ENCODE measurements at regions not wholly inside any gene's neighbourhood (a gene's known extent, or its start where the extent isn't known, plus 50 kb on each side); places are given as distances from the start of the nearest gene placed in this dataset.

DNA sequence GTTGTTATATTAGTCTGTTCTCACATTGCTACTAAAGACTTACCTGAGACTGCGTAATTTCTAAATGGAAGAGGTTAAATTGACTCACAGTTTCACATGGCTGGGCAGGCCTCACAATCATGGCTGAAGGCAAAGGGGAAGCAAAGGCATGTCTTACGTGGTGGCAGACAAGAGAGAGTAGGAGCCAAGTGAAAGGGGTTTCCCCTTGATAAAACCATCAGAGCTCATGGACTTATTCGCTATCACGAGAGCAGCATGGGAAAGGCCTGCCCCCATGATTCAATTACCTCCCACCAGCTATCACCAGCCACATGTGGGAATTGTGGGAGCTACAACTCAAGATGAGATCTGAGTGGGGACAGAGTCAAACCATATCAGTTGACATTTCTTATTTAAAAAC, 374.5 kb upstream of the RORB start:
- TF ChIP-seq TAF1 (IDR thresholded peaks at IDR 0.05; ENCODE audit: borderline replicate concordance, insufficient read depth, low read length) = no peak
- TF ChIP-seq, protein P1, sequence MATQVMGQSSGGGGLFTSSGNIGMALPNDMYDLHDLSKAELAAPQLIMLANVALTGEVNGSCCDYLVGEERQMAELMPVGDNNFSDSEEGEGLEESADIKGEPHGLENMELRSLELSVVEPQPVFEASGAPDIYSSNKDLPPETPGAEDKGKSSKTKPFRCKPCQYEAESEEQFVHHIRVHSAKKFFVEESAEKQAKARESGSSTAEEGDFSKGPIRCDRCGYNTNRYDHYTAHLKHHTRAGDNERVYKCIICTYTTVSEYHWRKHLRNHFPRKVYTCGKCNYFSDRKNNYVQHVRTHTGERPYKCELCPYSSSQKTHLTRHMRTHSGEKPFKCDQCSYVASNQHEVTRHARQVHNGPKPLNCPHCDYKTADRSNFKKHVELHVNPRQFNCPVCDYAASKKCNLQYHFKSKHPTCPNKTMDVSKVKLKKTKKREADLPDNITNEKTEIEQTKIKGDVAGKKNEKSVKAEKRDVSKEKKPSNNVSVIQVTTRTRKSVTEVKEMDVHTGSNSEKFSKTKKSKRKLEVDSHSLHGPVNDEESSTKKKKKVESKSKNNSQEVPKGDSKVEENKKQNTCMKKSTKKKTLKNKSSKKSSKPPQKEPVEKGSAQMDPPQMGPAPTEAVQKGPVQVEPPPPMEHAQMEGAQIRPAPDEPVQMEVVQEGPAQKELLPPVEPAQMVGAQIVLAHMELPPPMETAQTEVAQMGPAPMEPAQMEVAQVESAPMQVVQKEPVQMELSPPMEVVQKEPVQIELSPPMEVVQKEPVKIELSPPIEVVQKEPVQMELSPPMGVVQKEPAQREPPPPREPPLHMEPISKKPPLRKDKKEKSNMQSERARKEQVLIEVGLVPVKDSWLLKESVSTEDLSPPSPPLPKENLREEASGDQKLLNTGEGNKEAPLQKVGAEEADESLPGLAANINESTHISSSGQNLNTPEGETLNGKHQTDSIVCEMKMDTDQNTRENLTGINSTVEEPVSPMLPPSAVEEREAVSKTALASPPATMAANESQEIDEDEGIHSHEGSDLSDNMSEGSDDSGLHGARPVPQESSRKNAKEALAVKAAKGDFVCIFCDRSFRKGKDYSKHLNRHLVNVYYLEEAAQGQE (IDR thresholded peaks at IDR 0.05; ENCODE audit: insufficient read depth in 1 of 2, low read depth in 2 of 2, low read length in 2 of 2) = no peak
- TF ChIP-seq POLR2AphosphoS5 (IDR thresholded peaks at IDR 0.05; ENCODE audit: low read depth, low read length) = no peak
- TF ChIP-seq FOXP2 (optimal IDR thresholded peaks at IDR 0.05; ENCODE audit: borderline replicate concordance, extremely low read depth, extremely low read length, insufficient read depth) = no peak
- no peak for TF ChIP-seq SIN3A (IDR thresholded peaks at IDR 0.05; ENCODE audit: borderline replicate concordance, insufficient read depth, low read length)

DNA sequence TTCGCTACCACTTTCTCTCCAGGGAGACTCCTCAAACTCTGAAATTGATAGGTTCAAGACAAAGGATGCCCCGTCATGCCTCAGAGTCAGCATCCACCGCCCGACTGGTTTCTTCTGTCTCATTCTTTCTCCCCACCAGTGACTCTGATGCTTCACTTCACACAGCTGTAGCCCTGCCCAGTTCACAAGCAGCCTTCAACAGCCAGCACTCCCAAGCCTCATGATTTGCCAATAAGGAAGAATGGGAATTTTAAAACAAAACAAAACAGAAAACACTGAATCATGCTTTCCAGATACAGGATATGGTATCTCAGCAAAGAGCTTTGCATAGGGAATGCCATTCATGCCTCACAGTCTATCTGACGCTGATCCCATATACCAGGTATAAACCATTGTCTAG, 371.2 kb upstream of the RORB start:
- TF ChIP-seq, protein P1 (IDR thresholded peaks at IDR 0.05; ENCODE audit: insufficient read depth in 1 of 2, low read depth in 2 of 2, low read length in 2 of 2) = no peak
- no peak for TF ChIP-seq TAF1 (IDR thresholded peaks at IDR 0.05; ENCODE audit: borderline replicate concordance, insufficient read depth, low read length)
- TF ChIP-seq SIN3A (IDR thresholded peaks at IDR 0.05; ENCODE audit: borderline replicate concordance, insufficient read depth, low read length) = no peak
- TF ChIP-seq POLR2AphosphoS5 (IDR thresholded peaks at IDR 0.05; ENCODE audit: low read depth, low read length) = no peak
- no peak for TF ChIP-seq FOXP2 (optimal IDR thresholded peaks at IDR 0.05; ENCODE audit: borderline replicate concordance, extremely low read depth, extremely low read length, insufficient read depth)

DNA sequence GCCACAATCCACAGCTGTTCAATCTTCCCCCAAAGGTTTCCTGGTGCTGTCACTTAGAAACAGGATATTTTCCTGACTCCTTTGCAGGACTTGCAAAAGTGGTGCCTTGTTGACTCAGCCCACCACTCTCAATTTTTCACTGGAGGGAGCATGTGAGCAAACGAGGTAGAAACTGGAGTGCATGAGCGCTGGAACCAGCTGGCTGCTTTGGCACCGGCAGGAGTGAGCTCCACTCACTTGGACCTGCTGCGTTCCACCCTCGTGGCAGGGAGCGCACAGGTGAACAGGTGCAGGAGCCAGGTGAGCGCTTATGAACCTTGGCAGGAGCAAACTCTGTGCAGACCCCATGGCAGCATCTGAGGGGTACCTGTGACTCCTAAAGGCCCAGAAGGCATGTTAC, 364.1 kb upstream of the RORB start:
- TF ChIP-seq, protein P1 (IDR thresholded peaks at IDR 0.05; ENCODE audit: insufficient read depth in 1 of 2, low read depth in 2 of 2, low read length in 2 of 2) = no peak
- TF ChIP-seq FOXP2 (optimal IDR thresholded peaks at IDR 0.05; ENCODE audit: borderline replicate concordance, extremely low read depth, extremely low read length, insufficient read depth) (no peak), SIN3A (IDR thresholded peaks at IDR 0.05; ENCODE audit: borderline replicate concordance, insufficient read depth, low read length) (no peak), POLR2AphosphoS5 (IDR thresholded peaks at IDR 0.05; ENCODE audit: low read depth, low read length) (no peak), TAF1 (IDR thresholded peaks at IDR 0.05; ENCODE audit: borderline replicate concordance, insufficient read depth, low read length) (no peak)

DNA sequence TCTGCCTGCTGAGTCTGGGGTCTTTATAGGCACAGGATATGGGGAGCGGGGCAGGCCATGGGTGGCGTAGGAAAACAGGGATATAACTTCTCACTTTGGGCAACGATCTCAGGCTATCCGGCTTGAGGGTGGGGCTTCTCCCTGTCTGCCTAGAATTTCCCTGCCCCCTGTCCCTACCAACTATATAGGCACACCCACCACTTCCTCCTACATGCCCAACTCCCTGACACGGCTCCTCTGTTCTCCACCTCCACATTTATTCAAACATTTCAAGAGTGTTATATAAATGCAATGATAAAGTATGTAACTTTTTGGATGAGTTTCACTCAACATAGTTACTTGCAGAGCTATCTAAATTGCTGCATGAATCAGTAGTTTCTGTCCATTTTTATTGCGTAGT, 363.2 kb upstream of the RORB start:
- TF ChIP-seq POLR2AphosphoS5 (IDR thresholded peaks at IDR 0.05; ENCODE audit: low read depth, low read length) = no peak
- TF ChIP-seq SIN3A (IDR thresholded peaks at IDR 0.05; ENCODE audit: borderline replicate concordance, insufficient read depth, low read length) = no peak

DNA sequence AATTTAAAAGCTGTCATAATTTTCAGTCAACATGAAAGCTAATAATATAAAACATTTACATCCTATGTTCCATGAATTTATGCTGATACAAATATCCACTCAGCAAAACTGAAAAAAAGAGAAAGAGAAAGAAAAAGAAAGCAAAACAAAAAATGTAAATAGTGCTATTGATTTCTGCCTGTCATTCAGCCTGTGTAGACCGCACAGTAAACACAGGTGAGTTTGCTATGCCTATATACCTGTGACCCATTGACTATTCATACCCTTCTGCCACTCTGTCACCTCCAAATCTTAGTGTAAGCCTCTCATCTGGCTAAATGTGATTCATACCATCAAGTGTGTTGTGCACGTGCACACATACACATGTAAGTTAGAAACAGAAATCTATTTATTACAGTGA, 359.0 kb upstream of the RORB start:
- TF ChIP-seq, protein P1 (IDR thresholded peaks at IDR 0.05; ENCODE audit: insufficient read depth in 1 of 2, low read depth in 2 of 2, low read length in 2 of 2) = no peak
- TF ChIP-seq POLR2AphosphoS5 (IDR thresholded peaks at IDR 0.05; ENCODE audit: low read depth, low read length) = no peak
- no peak for TF ChIP-seq SIN3A (IDR thresholded peaks at IDR 0.05; ENCODE audit: borderline replicate concordance, insufficient read depth, low read length)
- TF ChIP-seq TAF1 (IDR thresholded peaks at IDR 0.05; ENCODE audit: borderline replicate concordance, insufficient read depth, low read length) = no peak
- TF ChIP-seq FOXP2 (optimal IDR thresholded peaks at IDR 0.05; ENCODE audit: borderline replicate concordance, extremely low read depth, extremely low read length, insufficient read depth) = no peak

Data from PFSK-1 (cell line).